Stimulated activated CD4-positive, alpha-beta T cell treated with anti-CD3 and anti-CD28 coated beads, Interleukin-15, amount 100 ng/mL, for 1 hour (primary cell): ENCODE measurements at regions not wholly inside any gene's neighbourhood (a gene's known extent, or its start where the extent isn't known, plus 50 kb on each side); places are given as distances from the start of the nearest gene placed in this dataset.
"Not testable (repeated sequence)": the region's sequence is repeated elsewhere in the genome, so short reads cannot be mapped to it uniquely, and the experiment has no call there.

ENCODE experiments used
- DNase-seq, 2 donors: peaks; one replicate each; pipeline ENCODE4 v3.0.0-alpha.2; 2020; ENCODE audit warnings: low read depth in 1 of 2, low spot score in 1 of 2

- DNase-seq, result no peak
Observed at GRCh38 chr18:57887543-57888383, 84.6 kb upstream of the ATP8B1 start.

DNA sequence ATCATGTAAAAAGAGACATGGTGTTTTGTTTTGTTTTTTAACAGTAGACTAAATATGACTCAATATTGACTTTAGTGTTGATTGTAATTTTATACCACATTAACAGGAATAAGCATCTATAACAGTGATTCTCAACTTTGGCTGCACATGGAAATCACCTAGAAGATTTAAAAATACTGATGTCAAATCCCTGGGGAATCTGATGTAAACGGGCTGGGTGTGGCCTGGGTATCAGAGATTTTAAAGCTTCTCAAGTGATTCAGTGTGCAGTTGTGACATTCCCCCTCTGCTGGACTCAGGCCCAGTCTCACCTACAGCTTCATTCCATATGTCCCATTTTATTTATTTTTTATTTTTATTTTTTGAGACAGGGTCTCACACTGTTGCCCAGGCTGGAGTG is 82.8 kb upstream of the ATP8B1 start:
- DNase-seq, result no peak

GRCh38 chr18:57882465-57882864 is 79.3 kb upstream of the ATP8B1 start:
- DNase-seq, result no peak

GRCh38 chr18:57881818-57882413 is 78.8 kb upstream of the ATP8B1 start:
- DNase-seq, result peak in 1 of 2 donors; percentile 12

- not testable (repeated sequence) for DNase-seq
Observed at GRCh38 chr18:57879924-57880323, 76.8 kb upstream of the ATP8B1 start.

GRCh38 chr18:57869221-57869620 is 66.1 kb upstream of the ATP8B1 start:
- no peak for DNase-seq

DNA sequence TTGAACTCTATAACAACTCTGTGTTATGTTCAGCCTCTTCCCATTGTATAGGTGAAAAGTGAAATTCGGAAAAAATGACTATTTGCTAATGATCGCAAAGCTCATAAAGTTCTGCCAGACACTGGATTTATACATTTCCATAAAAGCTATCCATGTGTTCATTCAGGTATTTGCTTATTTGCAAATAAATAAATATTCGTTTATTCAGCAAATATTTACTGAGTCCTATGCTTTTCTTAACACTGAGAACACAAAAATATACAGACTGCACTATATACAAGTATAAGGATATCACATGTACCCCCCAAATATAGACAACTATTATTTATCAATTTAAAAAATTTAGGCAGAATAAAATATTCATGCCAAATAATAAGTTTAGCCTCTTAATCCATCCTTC is 63.2 kb upstream of the ATP8B1 start:
- no peak for DNase-seq

GRCh38 chr18:57864615-57865121 is 61.6 kb upstream of the ATP8B1 start:
- DNase-seq, result no peak

DNA sequence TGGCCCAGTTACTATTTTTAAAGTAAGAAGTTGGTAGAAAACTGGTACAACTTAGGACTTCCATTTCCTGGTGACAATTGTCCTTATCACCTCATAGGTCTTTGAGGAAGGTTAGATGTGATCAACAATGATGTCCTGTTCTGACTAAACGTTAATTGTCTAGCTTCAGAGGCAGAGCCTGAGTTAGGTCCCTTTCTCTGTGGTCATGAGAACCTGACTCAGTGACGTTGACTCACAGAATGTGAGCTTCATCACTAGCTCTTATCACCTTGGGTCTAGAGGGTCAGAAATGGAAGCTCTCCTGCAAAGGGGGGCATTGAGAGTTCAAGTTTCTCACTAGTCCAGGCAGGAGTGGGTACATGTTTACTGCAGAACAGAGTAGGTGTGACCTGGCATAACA is 60.6 kb upstream of the ATP8B1 start:
- no peak for DNase-seq

- no peak for DNase-seq
Observed at GRCh38 chr18:57859314-57859713, 56.2 kb upstream of the ATP8B1 start.

DNA sequence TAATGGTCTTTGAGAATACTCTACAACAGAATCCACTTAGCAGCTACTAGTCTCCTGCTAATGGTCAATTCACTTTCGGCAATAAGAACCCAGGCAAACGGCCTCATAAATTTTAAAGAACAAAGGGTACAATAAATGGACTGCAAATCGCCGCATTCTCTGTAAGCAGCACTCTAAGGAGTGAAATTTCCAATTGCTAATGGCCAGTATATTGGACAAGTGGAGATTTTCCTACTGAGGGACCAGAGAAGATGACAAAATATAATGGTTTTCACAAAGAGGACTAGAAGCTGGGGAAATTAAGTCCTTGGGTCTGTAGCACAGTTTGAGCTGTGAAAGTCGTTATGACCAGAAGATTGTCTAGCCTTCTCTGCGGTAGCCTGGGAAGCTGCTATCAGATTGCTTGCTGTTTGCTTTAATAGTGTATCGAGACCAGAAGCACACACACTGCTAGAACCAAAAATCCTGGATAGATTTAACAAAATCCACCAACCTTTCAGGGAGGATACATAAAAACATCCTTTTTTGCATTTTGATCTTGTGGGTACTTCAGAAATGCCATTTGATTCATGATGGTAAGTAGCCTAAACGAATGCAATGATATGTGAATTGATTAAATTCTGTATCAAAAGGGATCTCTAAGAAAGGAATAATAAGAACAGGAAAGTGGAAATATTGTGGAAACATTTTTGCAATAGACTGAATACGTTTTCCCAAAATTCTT is 53.6 kb upstream of the ATP8B1 start:
- DNase-seq, result no peak

- no peak for DNase-seq
Observed at GRCh38 chr18:57856128-57856527, 53.0 kb upstream of the ATP8B1 start.

- no peak for DNase-seq
Observed at GRCh38 chr18:57855551-57855950, 52.4 kb upstream of the ATP8B1 start.

DNA sequence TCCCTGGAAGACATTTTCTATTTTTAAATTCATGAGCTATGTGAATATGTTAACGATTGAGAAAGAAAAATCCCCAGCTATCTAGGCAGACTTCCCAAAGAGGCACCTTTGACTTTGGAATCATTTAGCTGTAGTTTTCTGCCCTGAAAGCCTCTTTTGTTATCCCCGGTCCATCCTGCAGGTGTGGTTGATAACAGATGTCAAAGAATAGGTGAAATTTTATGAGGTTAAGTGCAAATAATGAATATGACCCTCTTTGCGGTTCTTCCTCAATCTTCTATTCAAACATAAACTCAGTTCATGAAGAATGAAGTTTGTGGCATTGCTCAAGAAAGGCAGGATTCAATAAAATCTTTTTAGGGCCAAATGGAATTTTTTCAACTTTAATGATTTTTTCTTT is 51.6 kb upstream of the ATP8B1 start:
- no peak for DNase-seq

DNA sequence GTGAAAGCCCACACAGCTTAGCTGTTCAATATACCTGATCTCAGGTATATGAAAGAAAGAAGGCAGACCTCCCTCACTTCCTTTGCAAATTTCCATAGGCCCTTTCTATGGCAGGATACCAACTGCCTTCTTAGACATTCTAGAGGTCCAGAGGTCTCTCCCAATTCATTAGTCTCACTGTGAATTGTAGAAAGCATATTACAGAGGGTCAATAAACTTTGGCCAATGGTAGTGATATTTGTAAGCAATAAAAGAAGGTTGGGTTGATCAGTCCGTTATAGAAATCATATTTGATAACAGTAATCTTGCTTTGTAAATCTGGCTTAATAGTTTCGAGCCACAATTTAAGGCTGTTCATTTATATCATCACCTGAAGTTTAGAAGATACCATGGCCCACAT is 50.7 kb upstream of the ATP8B1 start:
- DNase-seq, result no peak

DNA sequence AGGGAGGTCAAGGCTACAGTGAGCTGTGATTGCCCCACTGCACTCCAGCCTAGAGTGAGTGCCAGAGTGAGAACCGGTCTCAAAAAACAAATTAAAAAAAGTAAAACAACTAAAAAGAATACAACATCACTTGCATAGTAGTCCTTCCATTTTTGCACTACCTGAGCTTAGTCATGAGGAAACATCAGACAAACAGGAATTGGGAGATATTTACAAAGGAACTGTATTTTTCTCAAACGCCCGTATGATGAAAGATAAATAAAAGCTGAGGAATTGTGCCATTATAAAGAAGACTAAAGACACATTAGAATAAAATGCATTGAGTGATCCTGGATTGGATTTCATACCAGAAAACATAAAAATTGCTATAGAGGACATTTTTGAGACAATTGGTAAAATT is 50.0 kb upstream of the ATP8B1 start:
- no peak for DNase-seq
